GM23338 (cell line): ENCODE measurements at regions not wholly inside any gene's neighbourhood (a gene's known extent, or its start where the extent isn't known, plus 50 kb on each side); places are given as distances from the start of the nearest gene placed in this dataset.

ENCODE experiments used
- ATAC-seq: fragments of 200-7000 bp; cut with Tn5 transposase; 3 replicates; pipeline ENCODE4 v1.9.1; 2020
- DNase-seq: peaks from one replicate; pipeline ENCODE4 v3.0.0-alpha.2; 2015; ENCODE audit warnings: low spot score
- H2AFZ ChIP-seq: fragments of 200-600 bp; sonication (generic); 2 replicates; pipeline ENCODE4 v1.8.0; 2016; ENCODE audit warnings: antibody characterized with exemption, mild to moderate bottlenecking, moderate library complexity
- H3F3A ChIP-seq: fragments of 200-600 bp; sonication (generic); replicated peaks from 2 replicates; pipeline ENCODE4 v1.8.0; 2017; ENCODE audit warnings: antibody characterized with exemption, mixed run types, low read depth
- H3K27ac ChIP-seq: fragments of 200-600 bp; sonication (generic); 2 replicates; pipeline ENCODE4 v1.6.1; 2016; ENCODE audit warnings: low read depth
- H3K27me3 ChIP-seq: fragments of 200-600 bp; sonication (generic); 2 replicates; pipeline ENCODE4 v1.8.0; 2016; ENCODE audit warnings: mild to moderate bottlenecking, mixed run types, moderate library complexity; ENCODE audit not compliant: insufficient read depth
- H3K36me3 ChIP-seq: fragments of 200-600 bp; sonication (generic); 2 replicates; pipeline ENCODE4 v1.8.0; 2016; ENCODE audit warnings: mild to moderate bottlenecking; ENCODE audit not compliant: insufficient read depth
- H3K4me1 ChIP-seq: fragments of 200-600 bp; sonication (generic); 2 replicates; pipeline ENCODE4 v1.8.0; 2016; ENCODE audit warnings: mild to moderate bottlenecking, moderate library complexity; ENCODE audit not compliant: insufficient read depth
- H3K4me2 ChIP-seq: fragments of 200-600 bp; sonication (generic); 2 replicates; pipeline ENCODE4 v1.7.1; 2017; ENCODE audit warnings: mixed run types
- H3K4me3 ChIP-seq: fragments of 200-600 bp; sonication (generic); 2 replicates; pipeline ENCODE4 v1.6.1; 2016; ENCODE audit warnings: mixed run types
- H3K79me2 ChIP-seq: fragments of 200-600 bp; sonication (generic); replicated peaks from 2 replicates; pipeline ENCODE4 v1.8.0; 2017; ENCODE audit warnings: mild to moderate bottlenecking; ENCODE audit not compliant: insufficient read depth
- H3K9me2 ChIP-seq: fragments of 200-600 bp; sonication (generic); 2 replicates; pipeline ENCODE4 v1.8.0; 2017; ENCODE audit not compliant: insufficient read depth
- H4K20me1 ChIP-seq: fragments of 200-600 bp; sonication (generic); replicated peaks from 2 replicates; pipeline ENCODE4 v1.8.0; 2017; ENCODE audit warnings: mild to moderate bottlenecking; ENCODE audit not compliant: insufficient read depth
- H3K27ac Mint-ChIP-seq: 2 replicates; pipeline ENCODE4 v1.8.0; 2020; ENCODE audit warnings: inconsistent platforms, mild to moderate bottlenecking, moderate library complexity, mixed read lengths
- H3K27me3 Mint-ChIP-seq: 3 replicates; pipeline ENCODE4 v1.8.0; 2022; ENCODE audit warnings: low read depth, mild to moderate bottlenecking, moderate library complexity, mixed read lengths, inconsistent platforms; ENCODE audit not compliant: insufficient read depth, poor library complexity
- H3K36me3 Mint-ChIP-seq: 3 replicates; pipeline ENCODE4 v1.8.0; 2021; ENCODE audit warnings: low read depth, mild to moderate bottlenecking, inconsistent platforms, moderate library complexity, mixed read lengths
- H3K4me1 Mint-ChIP-seq: 3 replicates; pipeline ENCODE4 v1.8.0; 2020; ENCODE audit warnings: mild to moderate bottlenecking, inconsistent platforms, mixed read lengths
- H3K4me3 Mint-ChIP-seq: 3 replicates; pipeline ENCODE4 v1.8.0; 2021; ENCODE audit warnings: moderate library complexity, mild to moderate bottlenecking, inconsistent platforms, mixed read lengths
- H3K9me3 Mint-ChIP-seq: 3 replicates; pipeline ENCODE4 v1.8.0; 2020; ENCODE audit warnings: moderate library complexity, mild to moderate bottlenecking, inconsistent platforms, mixed read lengths
- JUNB ChIP-seq: IDR thresholded peaks from one replicate; pipeline ENCODE4 v1.6.1; 2016; ENCODE audit warnings: antibody characterized with exemption; ENCODE audit not compliant: unreplicated experiment
- STAT1 ChIP-seq: IDR thresholded peaks from one replicate; pipeline ENCODE4 v1.6.1; 2016; ENCODE audit warnings: antibody characterized with exemption; ENCODE audit not compliant: unreplicated experiment
- ZNF114 ChIP-seq: fragments of 250-450 bp; sonication (Bioruptor Pico); IDR thresholded peaks from 2 replicates; pipeline ENCODE4 v1.5.0; 2020; ENCODE audit warnings: mild to moderate bottlenecking, moderate library complexity
- ZNF462 ChIP-seq: fragments of 250-450 bp; sonication (Bioruptor Pico); IDR thresholded peaks from 2 replicates; pipeline ENCODE4 v1.5.0; 2020; ENCODE audit warnings: mild to moderate bottlenecking, moderate library complexity
- TF ChIP-seq, protein P1 (sequence below), 2 experiments: fragments of 200-600 bp in 1 of 2; sonication (generic) in 1 of 2; conservative IDR thresholded peaks; 2 replicates each; pipeline versions ENCODE4 v1.5.1 to v1.6.1; 2016 to 2017; ENCODE audit warnings: antibody characterized with exemption in 2 of 2, low read depth in 2 of 2, mild to moderate bottlenecking in 2 of 2, moderate library complexity in 1 of 2

GRCh38 chr15:47551079-47551478 is 166.2 kb upstream of the SEMA6D start:
- peaks cover 2% of the 10 kb centered on the region for H3K4me1 Mint-ChIP-seq
- no peaks in the 10 kb centered on the region for H3K79me2 ChIP-seq
- no peak overlapping the region for H2AFZ ChIP-seq
- H3K4me1 ChIP-seq, result no peaks in the 10 kb centered on the region
- H3K27ac Mint-ChIP-seq, result no peak overlapping the region
- no peaks in the 10 kb centered on the region for H3F3A ChIP-seq
- ATAC-seq, result peak; percentile 78
- peak; percentile 48 for DNase-seq
- H3K36me3 Mint-ChIP-seq, result no peaks in the 10 kb centered on the region
- H3K4me3 Mint-ChIP-seq, result no peak overlapping the region
- no peaks in the 10 kb centered on the region for H3K27me3 ChIP-seq
- no peak overlapping the region for H3K4me2 ChIP-seq
- no peak overlapping the region for H3K27ac ChIP-seq
- H3K9me2 ChIP-seq, result peaks cover 6% of the 10 kb centered on the region; the same call in 1 of the 2 replicates
- H3K27me3 Mint-ChIP-seq, result no peaks in the 10 kb centered on the region
- TF ChIP-seq ZNF114 (CRISPR knock-in tag) (no peak), ZNF462 (CRISPR knock-in tag) (no peak), STAT1 (no peak), JUNB (no peak)
- TF ChIP-seq, protein P1, sequence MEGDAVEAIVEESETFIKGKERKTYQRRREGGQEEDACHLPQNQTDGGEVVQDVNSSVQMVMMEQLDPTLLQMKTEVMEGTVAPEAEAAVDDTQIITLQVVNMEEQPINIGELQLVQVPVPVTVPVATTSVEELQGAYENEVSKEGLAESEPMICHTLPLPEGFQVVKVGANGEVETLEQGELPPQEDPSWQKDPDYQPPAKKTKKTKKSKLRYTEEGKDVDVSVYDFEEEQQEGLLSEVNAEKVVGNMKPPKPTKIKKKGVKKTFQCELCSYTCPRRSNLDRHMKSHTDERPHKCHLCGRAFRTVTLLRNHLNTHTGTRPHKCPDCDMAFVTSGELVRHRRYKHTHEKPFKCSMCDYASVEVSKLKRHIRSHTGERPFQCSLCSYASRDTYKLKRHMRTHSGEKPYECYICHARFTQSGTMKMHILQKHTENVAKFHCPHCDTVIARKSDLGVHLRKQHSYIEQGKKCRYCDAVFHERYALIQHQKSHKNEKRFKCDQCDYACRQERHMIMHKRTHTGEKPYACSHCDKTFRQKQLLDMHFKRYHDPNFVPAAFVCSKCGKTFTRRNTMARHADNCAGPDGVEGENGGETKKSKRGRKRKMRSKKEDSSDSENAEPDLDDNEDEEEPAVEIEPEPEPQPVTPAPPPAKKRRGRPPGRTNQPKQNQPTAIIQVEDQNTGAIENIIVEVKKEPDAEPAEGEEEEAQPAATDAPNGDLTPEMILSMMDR (conservative IDR thresholded peaks at IDR 0.05; ENCODE audit: low read depth in 2 of 2), result peak; percentile 56 to 74
- H3K36me3 ChIP-seq, result no peaks in the 10 kb centered on the region
- no peaks in the 10 kb centered on the region for H3K9me3 Mint-ChIP-seq
- no peaks in the 10 kb centered on the region for H4K20me1 ChIP-seq
- H3K4me3 ChIP-seq, result no peak overlapping the region
